WTC11 (cell line): ENCODE measurements at regions not wholly inside any gene's neighbourhood (a gene's known extent, or its start where the extent isn't known, plus 50 kb on each side); places are given as distances from the start of the nearest gene placed in this dataset.

ENCODE experiments used
- ATAC-seq: fragments of 200-7000 bp; cut with Tn5 transposase; 2 replicates; pipeline ENCODE4 v1.10.0; 2021; ENCODE audit warnings: mild to moderate bottlenecking, moderate library complexity
- CTCF ChIA-PET: fragments of 300-600 bp; sonication (Branson Sonifier 250); formaldehyde crosslinking; loops from one replicate; lab custom pipeline; 2021; ENCODE audit warnings: antibody characterized with exemption; lab: Charles Lee
- POLR2A ChIA-PET: fragments of 350-600 bp; sonication (Branson Sonifier 250); formaldehyde crosslinking; loops from one replicate; lab custom pipeline; 2021; ENCODE audit warnings: antibody characterized with exemption; lab: Charles Lee
- DNase-seq: peaks from one replicate; pipeline ENCODE4 v3.0.0; 2021; ENCODE audit warnings: low spot score
- H3K27ac Mint-ChIP-seq: 2 replicates; pipeline ENCODE4 v1.8.0; 2021; ENCODE audit warnings: mixed read lengths
- H3K27me3 Mint-ChIP-seq: 2 replicates; pipeline ENCODE4 v1.8.0; 2021; ENCODE audit warnings: low read depth, mild to moderate bottlenecking, moderate library complexity, mixed read lengths
- H3K36me3 Mint-ChIP-seq: 2 replicates; pipeline ENCODE4 v1.8.0; 2021; ENCODE audit warnings: mixed read lengths
- H3K4me1 Mint-ChIP-seq: 2 replicates; pipeline ENCODE4 v1.8.0; 2022; ENCODE audit warnings: mixed read lengths
- H3K4me3 Mint-ChIP-seq: 2 replicates; pipeline ENCODE4 v1.8.0; 2021; ENCODE audit warnings: mild to moderate bottlenecking, moderate library complexity, mixed read lengths
- H3K9me3 Mint-ChIP-seq: 2 replicates; pipeline ENCODE4 v1.8.0; 2021; ENCODE audit warnings: mixed read lengths
- EMX1 ChIP-seq: fragments of 250-450 bp; sonication (Bioruptor Pico); IDR thresholded peaks from 2 replicates; pipeline ENCODE4 v1.8.0; 2021; ENCODE audit warnings: mild to moderate bottlenecking
- ESRRA ChIP-seq: sonication (generic); formaldehyde crosslinking; IDR thresholded peaks from 2 replicates; pipeline ENCODE4 v1.8.1; 2022; ENCODE audit warnings: mild to moderate bottlenecking, missing genetic modification reagents, borderline replicate concordance
- FOXP1 ChIP-seq: sonication (generic); formaldehyde crosslinking; IDR thresholded peaks from 2 replicates; pipeline ENCODE4 v1.8.0; 2022; ENCODE audit warnings: missing genetic modification reagents, mild to moderate bottlenecking, moderate library complexity, borderline replicate concordance
- JAZF1 ChIP-seq: fragments of 250-450 bp; sonication (Bioruptor Pico); IDR thresholded peaks from 2 replicates; pipeline ENCODE4 v1.9.0; 2021; ENCODE audit warnings: moderate library complexity, mild to moderate bottlenecking, inconsistent platforms
- JUN ChIP-seq: sonication (generic); formaldehyde crosslinking; IDR thresholded peaks from 2 replicates; pipeline ENCODE4 v1.8.0; 2023; ENCODE audit warnings: mild to moderate bottlenecking, missing genetic modification reagents
- NFE2L1 ChIP-seq: sonication (generic); formaldehyde crosslinking; IDR thresholded peaks from 2 replicates; pipeline ENCODE4 v1.8.1; 2023; ENCODE audit warnings: missing genetic modification reagents
- PRRX2 ChIP-seq: fragments of 250-450 bp; sonication (Bioruptor Pico); IDR thresholded peaks from 2 replicates; pipeline ENCODE4 v1.8.0; 2021; ENCODE audit warnings: mild to moderate bottlenecking
- RORB ChIP-seq: fragments of 250-450 bp; sonication (Bioruptor Pico); IDR thresholded peaks from 2 replicates; pipeline ENCODE4 v1.9.0; 2021; ENCODE audit warnings: mild to moderate bottlenecking
- TEAD1 ChIP-seq: sonication (generic); formaldehyde crosslinking; IDR thresholded peaks from 2 replicates; pipeline ENCODE4 v1.8.0; 2022; ENCODE audit warnings: mild to moderate bottlenecking, missing genetic modification reagents
- TEAD4 ChIP-seq: sonication (generic); formaldehyde crosslinking; IDR thresholded peaks from 2 replicates; pipeline ENCODE4 v1.8.0; 2022; ENCODE audit warnings: mild to moderate bottlenecking, missing genetic modification reagents
- ZNF138 ChIP-seq: sonication (generic); formaldehyde crosslinking; conservative IDR thresholded peaks from 2 replicates; pipeline ENCODE4 v1.8.1; 2022; ENCODE audit warnings: mild to moderate bottlenecking, moderate library complexity, missing genetic modification reagents
- TF ChIP-seq, protein P1 (sequence below): sonication (generic); formaldehyde crosslinking; IDR thresholded peaks from 2 replicates; pipeline ENCODE4 v1.8.0; 2022; ENCODE audit warnings: mild to moderate bottlenecking, missing genetic modification reagents
- TF ChIP-seq, protein P2 (sequence below): sonication (generic); formaldehyde crosslinking; IDR thresholded peaks from 2 replicates; pipeline ENCODE4 v1.8.0; 2022; ENCODE audit warnings: missing genetic modification reagents
- TF ChIP-seq, protein P3 (sequence below): sonication (generic); formaldehyde crosslinking; conservative IDR thresholded peaks from 2 replicates; pipeline ENCODE4 v1.8.1; 2023; ENCODE audit warnings: mild to moderate bottlenecking, low read depth, missing genetic modification reagents, moderate library complexity
- TF ChIP-seq, protein P4 (sequence below): sonication (generic); formaldehyde crosslinking; conservative IDR thresholded peaks from 2 replicates; pipeline ENCODE4 v1.8.1; 2022; ENCODE audit warnings: mild to moderate bottlenecking, missing genetic modification reagents
- TF ChIP-seq, protein P5 (sequence below): fragments of 250-450 bp; sonication (Bioruptor Pico); IDR thresholded peaks from 2 replicates; pipeline ENCODE4 v1.9.0; 2021; ENCODE audit warnings: mild to moderate bottlenecking
- TF ChIP-seq, protein P6 (sequence below): sonication (generic); formaldehyde crosslinking; IDR thresholded peaks from 2 replicates; pipeline ENCODE4 v1.8.0; 2023; ENCODE audit warnings: missing genetic modification reagents, mild to moderate bottlenecking, borderline replicate concordance
- TF ChIP-seq, protein P7 (sequence below): fragments of 250-450 bp; sonication (Bioruptor Pico); IDR thresholded peaks from 2 replicates; pipeline ENCODE4 v1.9.0; 2021; ENCODE audit warnings: moderate library complexity, mild to moderate bottlenecking, inconsistent platforms, borderline replicate concordance

DNA sequence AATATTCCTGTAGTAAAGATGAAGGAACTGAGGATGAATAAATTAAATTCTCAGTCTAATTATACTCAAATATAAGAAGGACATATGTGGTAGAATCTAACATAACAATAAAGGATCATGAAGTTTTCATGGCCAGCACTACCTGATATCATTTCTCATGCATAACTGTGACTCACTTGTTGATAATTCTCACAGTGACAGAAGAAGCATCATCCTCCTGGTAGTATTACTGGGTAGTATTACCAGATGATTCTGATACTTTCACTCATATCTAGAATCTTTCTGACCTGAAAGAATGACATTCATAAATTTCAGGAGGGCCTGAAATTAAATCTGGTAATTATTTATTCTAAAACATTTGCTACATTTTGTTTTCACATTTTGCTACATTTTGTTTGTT is 1375.0 kb downstream of the EPHA7 start:
- Mint-ChIP-seq H3K27ac (no peak overlapping the region), H3K36me3 (no peaks in the 10 kb centered on the region), H3K4me1 (peaks cover 11% of the 10 kb centered on the region), H3K27me3 (no peaks in the 10 kb centered on the region)
- no peak for ATAC-seq
- POLR2A ChIA-PET: no interaction called here
- TF ChIP-seq, protein P1, sequence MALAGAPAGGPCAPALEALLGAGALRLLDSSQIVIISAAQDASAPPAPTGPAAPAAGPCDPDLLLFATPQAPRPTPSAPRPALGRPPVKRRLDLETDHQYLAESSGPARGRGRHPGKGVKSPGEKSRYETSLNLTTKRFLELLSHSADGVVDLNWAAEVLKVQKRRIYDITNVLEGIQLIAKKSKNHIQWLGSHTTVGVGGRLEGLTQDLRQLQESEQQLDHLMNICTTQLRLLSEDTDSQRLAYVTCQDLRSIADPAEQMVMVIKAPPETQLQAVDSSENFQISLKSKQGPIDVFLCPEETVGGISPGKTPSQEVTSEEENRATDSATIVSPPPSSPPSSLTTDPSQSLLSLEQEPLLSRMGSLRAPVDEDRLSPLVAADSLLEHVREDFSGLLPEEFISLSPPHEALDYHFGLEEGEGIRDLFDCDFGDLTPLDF (CRISPR knock-in tag): no peak
- TF ChIP-seq TEAD1: no peak
- TF ChIP-seq, protein P2, sequence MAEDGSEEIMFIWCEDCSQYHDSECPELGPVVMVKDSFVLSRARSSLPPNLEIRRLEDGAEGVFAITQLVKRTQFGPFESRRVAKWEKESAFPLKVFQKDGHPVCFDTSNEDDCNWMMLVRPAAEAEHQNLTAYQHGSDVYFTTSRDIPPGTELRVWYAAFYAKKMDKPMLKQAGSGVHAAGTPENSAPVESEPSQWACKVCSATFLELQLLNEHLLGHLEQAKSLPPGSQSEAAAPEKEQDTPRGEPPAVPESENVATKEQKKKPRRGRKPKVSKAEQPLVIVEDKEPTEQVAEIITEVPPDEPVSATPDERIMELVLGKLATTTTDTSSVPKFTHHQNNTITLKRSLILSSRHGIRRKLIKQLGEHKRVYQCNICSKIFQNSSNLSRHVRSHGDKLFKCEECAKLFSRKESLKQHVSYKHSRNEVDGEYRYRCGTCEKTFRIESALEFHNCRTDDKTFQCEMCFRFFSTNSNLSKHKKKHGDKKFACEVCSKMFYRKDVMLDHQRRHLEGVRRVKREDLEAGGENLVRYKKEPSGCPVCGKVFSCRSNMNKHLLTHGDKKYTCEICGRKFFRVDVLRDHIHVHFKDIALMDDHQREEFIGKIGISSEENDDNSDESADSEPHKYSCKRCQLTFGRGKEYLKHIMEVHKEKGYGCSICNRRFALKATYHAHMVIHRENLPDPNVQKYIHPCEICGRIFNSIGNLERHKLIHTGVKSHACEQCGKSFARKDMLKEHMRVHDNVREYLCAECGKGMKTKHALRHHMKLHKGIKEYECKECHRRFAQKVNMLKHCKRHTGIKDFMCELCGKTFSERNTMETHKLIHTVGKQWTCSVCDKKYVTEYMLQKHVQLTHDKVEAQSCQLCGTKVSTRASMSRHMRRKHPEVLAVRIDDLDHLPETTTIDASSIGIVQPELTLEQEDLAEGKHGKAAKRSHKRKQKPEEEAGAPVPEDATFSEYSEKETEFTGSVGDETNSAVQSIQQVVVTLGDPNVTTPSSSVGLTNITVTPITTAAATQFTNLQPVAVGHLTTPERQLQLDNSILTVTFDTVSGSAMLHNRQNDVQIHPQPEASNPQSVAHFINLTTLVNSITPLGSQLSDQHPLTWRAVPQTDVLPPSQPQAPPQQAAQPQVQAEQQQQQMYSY (CRISPR knock-in tag): no peak
- no peak for TF ChIP-seq NFE2L1
- TF ChIP-seq, protein P3, sequence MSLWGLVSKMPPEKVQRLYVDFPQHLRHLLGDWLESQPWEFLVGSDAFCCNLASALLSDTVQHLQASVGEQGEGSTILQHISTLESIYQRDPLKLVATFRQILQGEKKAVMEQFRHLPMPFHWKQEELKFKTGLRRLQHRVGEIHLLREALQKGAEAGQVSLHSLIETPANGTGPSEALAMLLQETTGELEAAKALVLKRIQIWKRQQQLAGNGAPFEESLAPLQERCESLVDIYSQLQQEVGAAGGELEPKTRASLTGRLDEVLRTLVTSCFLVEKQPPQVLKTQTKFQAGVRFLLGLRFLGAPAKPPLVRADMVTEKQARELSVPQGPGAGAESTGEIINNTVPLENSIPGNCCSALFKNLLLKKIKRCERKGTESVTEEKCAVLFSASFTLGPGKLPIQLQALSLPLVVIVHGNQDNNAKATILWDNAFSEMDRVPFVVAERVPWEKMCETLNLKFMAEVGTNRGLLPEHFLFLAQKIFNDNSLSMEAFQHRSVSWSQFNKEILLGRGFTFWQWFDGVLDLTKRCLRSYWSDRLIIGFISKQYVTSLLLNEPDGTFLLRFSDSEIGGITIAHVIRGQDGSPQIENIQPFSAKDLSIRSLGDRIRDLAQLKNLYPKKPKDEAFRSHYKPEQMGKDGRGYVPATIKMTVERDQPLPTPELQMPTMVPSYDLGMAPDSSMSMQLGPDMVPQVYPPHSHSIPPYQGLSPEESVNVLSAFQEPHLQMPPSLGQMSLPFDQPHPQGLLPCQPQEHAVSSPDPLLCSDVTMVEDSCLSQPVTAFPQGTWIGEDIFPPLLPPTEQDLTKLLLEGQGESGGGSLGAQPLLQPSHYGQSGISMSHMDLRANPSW (CRISPR knock-in tag): no peak
- no peak for TF ChIP-seq ESRRA (CRISPR knock-in tag)
- TF ChIP-seq PRRX2 (CRISPR knock-in tag): no peak
- TF ChIP-seq, protein P4, sequence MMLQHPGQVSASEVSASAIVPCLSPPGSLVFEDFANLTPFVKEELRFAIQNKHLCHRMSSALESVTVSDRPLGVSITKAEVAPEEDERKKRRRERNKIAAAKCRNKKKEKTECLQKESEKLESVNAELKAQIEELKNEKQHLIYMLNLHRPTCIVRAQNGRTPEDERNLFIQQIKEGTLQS (CRISPR knock-in tag): no peak
- TF ChIP-seq, protein P5, sequence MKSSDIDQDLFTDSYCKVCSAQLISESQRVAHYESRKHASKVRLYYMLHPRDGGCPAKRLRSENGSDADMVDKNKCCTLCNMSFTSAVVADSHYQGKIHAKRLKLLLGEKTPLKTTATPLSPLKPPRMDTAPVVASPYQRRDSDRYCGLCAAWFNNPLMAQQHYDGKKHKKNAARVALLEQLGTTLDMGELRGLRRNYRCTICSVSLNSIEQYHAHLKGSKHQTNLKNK (CRISPR knock-in tag): no peak
- TF ChIP-seq, protein P6, sequence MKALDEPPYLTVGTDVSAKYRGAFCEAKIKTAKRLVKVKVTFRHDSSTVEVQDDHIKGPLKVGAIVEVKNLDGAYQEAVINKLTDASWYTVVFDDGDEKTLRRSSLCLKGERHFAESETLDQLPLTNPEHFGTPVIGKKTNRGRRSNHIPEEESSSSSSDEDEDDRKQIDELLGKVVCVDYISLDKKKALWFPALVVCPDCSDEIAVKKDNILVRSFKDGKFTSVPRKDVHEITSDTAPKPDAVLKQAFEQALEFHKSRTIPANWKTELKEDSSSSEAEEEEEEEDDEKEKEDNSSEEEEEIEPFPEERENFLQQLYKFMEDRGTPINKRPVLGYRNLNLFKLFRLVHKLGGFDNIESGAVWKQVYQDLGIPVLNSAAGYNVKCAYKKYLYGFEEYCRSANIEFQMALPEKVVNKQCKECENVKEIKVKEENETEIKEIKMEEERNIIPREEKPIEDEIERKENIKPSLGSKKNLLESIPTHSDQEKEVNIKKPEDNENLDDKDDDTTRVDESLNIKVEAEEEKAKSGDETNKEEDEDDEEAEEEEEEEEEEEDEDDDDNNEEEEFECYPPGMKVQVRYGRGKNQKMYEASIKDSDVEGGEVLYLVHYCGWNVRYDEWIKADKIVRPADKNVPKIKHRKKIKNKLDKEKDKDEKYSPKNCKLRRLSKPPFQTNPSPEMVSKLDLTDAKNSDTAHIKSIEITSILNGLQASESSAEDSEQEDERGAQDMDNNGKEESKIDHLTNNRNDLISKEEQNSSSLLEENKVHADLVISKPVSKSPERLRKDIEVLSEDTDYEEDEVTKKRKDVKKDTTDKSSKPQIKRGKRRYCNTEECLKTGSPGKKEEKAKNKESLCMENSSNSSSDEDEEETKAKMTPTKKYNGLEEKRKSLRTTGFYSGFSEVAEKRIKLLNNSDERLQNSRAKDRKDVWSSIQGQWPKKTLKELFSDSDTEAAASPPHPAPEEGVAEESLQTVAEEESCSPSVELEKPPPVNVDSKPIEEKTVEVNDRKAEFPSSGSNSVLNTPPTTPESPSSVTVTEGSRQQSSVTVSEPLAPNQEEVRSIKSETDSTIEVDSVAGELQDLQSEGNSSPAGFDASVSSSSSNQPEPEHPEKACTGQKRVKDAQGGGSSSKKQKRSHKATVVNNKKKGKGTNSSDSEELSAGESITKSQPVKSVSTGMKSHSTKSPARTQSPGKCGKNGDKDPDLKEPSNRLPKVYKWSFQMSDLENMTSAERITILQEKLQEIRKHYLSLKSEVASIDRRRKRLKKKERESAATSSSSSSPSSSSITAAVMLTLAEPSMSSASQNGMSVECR (CRISPR knock-in tag): no peak
- TF ChIP-seq, all 79 proteins: peak for 0
- Mint-ChIP-seq H3K9me3 (peaks cover 4% of the 10 kb centered on the region), H3K4me3 (no peak overlapping the region)
- CTCF ChIA-PET: no interaction called here
- DNase-seq: no peak

DNA sequence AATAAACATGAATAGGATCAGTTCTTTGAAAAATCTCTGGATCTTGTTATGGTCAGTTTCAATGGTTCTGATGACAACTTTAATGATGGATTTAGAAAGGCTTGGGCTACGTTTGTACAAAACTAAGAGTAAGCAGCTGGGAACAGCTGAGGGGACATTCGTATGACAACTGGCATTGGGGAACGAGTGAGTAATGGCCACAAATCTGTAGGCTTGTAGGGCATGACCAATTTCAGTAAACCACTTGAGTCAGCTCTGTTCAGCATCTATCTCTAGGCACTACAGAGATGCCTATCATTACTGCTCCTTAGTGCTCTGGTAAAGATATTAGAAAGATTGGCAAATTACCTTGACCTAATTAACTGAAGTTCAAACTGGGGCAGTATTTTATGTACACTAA is 1375.6 kb downstream of the EPHA7 start:
- POLR2A ChIA-PET: no interaction called here
- CTCF ChIA-PET: no interaction called here
- no peaks in the 10 kb centered on the region for H3K27me3 Mint-ChIP-seq
- H3K27ac Mint-ChIP-seq: no peak overlapping the region; the same call in 1 of the 2 replicates
- peaks cover 11% of the 10 kb centered on the region for H3K4me1 Mint-ChIP-seq
- ATAC-seq (no peak), DNase-seq (no peak)
- no peaks in the 10 kb centered on the region for H3K36me3 Mint-ChIP-seq
- H3K9me3 Mint-ChIP-seq: peaks cover 4% of the 10 kb centered on the region
- H3K4me3 Mint-ChIP-seq: no peak overlapping the region
- TF ChIP-seq, protein P6 (CRISPR knock-in tag): no peak
- no peak for TF ChIP-seq EMX1 (CRISPR knock-in tag)
- no peak for TF ChIP-seq FOXP1 (CRISPR knock-in tag)
- TF ChIP-seq ZNF138: no peak
- TF ChIP-seq, protein P7, sequence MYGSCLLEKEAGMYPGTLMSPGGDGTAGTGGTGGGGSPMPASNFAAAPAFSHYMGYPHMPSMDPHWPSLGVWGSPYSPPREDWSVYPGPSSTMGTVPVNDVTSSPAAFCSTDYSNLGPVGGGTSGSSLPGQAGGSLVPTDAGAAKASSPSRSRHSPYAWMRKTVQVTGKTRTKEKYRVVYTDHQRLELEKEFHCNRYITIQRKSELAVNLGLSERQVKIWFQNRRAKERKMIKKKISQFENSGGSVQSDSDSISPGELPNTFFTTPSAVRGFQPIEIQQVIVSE: no peak
- no peak for TF ChIP-seq RORB (CRISPR knock-in tag)
- TF ChIP-seq JAZF1: no peak
- no peak for TF ChIP-seq JUN (CRISPR knock-in tag)
- TF ChIP-seq TEAD4: no peak
